Skeletal muscle tissue (tissue), 1 donor: ENCODE measurements at regions not wholly inside any gene's neighbourhood (a gene's known extent, or its start where the extent isn't known, plus 50 kb on each side); places are given as distances from the start of the nearest gene placed in this dataset. TPM values are rescaled to one million over a fixed set of nuclear protein-coding genes. Genes with fewer than 3 reads are reported as not detected.

Experiments
- small RNA-seq: library from RNA; depleted of rRNA; stranded (forward); fragments of <200 nt; gene quantifications from one replicate; pipeline ENCODE3, GENCODE V24; 2014

Small RNA genes lying in the stretch of these regions (small RNA-seq; reads per million reads assigned to genes)
- gene AC004004.1, result not detected
